WTC11 (cell line): ENCODE measurements at regions not wholly inside any gene's neighbourhood (a gene's known extent, or its start where the extent isn't known, plus 50 kb on each side); places are given as distances from the start of the nearest gene placed in this dataset.

Experiments
- ATAC-seq: fragments of 200-7000 bp; cut with Tn5 transposase; 2 replicates; pipeline ENCODE4 v1.10.0; 2021; ENCODE audit warnings: mild to moderate bottlenecking, moderate library complexity
- CTCF ChIA-PET: fragments of 300-600 bp; sonication (Branson Sonifier 250); formaldehyde crosslinking; loops from one replicate; lab custom pipeline; 2021; ENCODE audit warnings: antibody characterized with exemption; lab: Charles Lee
- POLR2A ChIA-PET: fragments of 350-600 bp; sonication (Branson Sonifier 250); formaldehyde crosslinking; loops from one replicate; lab custom pipeline; 2021; ENCODE audit warnings: antibody characterized with exemption; lab: Charles Lee
- DNase-seq: peaks from one replicate; pipeline ENCODE4 v3.0.0; 2021; ENCODE audit warnings: low spot score
- H3K27ac Mint-ChIP-seq: 2 replicates; pipeline ENCODE4 v1.8.0; 2021; ENCODE audit warnings: mixed read lengths
- H3K27me3 Mint-ChIP-seq: 2 replicates; pipeline ENCODE4 v1.8.0; 2021; ENCODE audit warnings: low read depth, mild to moderate bottlenecking, moderate library complexity, mixed read lengths
- H3K36me3 Mint-ChIP-seq: 2 replicates; pipeline ENCODE4 v1.8.0; 2021; ENCODE audit warnings: mixed read lengths
- H3K4me1 Mint-ChIP-seq: 2 replicates; pipeline ENCODE4 v1.8.0; 2022; ENCODE audit warnings: mixed read lengths
- H3K4me3 Mint-ChIP-seq: 2 replicates; pipeline ENCODE4 v1.8.0; 2021; ENCODE audit warnings: mild to moderate bottlenecking, moderate library complexity, mixed read lengths
- H3K9me3 Mint-ChIP-seq: 2 replicates; pipeline ENCODE4 v1.8.0; 2021; ENCODE audit warnings: mixed read lengths
- AR ChIP-seq: fragments of 250-450 bp; sonication (Bioruptor Pico); IDR thresholded peaks from 2 replicates; pipeline ENCODE4 v1.9.0; 2021; ENCODE audit warnings: mild to moderate bottlenecking
- ATF3 ChIP-seq: sonication (generic); formaldehyde crosslinking; conservative IDR thresholded peaks from 2 replicates; pipeline ENCODE4 v1.8.1; 2022; ENCODE audit warnings: mild to moderate bottlenecking, missing genetic modification reagents
- CDX4 ChIP-seq: fragments of 250-450 bp; sonication (Bioruptor Pico); IDR thresholded peaks from 2 replicates; pipeline ENCODE4 v1.9.0; 2021; ENCODE audit warnings: moderate library complexity, mild to moderate bottlenecking, inconsistent platforms, borderline replicate concordance
- CREM ChIP-seq: sonication (generic); formaldehyde crosslinking; IDR thresholded peaks from 2 replicates; pipeline ENCODE4 v1.8.1; 2022; ENCODE audit warnings: mild to moderate bottlenecking, missing genetic modification reagents, moderate library complexity
- E2F1 ChIP-seq: sonication (generic); formaldehyde crosslinking; IDR thresholded peaks from 2 replicates; pipeline ENCODE4 v1.8.0; 2022; ENCODE audit warnings: mild to moderate bottlenecking, missing genetic modification reagents
- E2F5 ChIP-seq: sonication (generic); formaldehyde crosslinking; IDR thresholded peaks from 2 replicates; pipeline ENCODE4 v1.8.1; 2022; ENCODE audit warnings: mild to moderate bottlenecking, moderate library complexity, missing genetic modification reagents
- FOXK1 ChIP-seq: sonication (generic); formaldehyde crosslinking; IDR thresholded peaks from 2 replicates; pipeline ENCODE4 v1.8.0; 2022; ENCODE audit warnings: mild to moderate bottlenecking, moderate library complexity, missing genetic modification reagents
- FOXP4 ChIP-seq: sonication (generic); formaldehyde crosslinking; IDR thresholded peaks from 2 replicates; pipeline ENCODE4 v1.8.0; 2022; ENCODE audit warnings: mild to moderate bottlenecking, missing genetic modification reagents
- GRHL2 ChIP-seq: fragments of 250-450 bp; sonication (Bioruptor Pico); IDR thresholded peaks from 2 replicates; pipeline ENCODE4 v1.8.0; 2022; ENCODE audit warnings: mild to moderate bottlenecking, moderate library complexity; ENCODE audit not compliant: insufficient replicate concordance, severe bottlenecking
- GTF2I ChIP-seq: fragments of 250-450 bp; sonication (Bioruptor Pico); conservative IDR thresholded peaks from 2 replicates; pipeline ENCODE4 v1.4.0; 2021; ENCODE audit warnings: mild to moderate bottlenecking
- IRF2 ChIP-seq: sonication (generic); formaldehyde crosslinking; IDR thresholded peaks from 2 replicates; pipeline ENCODE4 v1.8.0; 2022; ENCODE audit warnings: low read depth, missing genetic modification reagents, borderline replicate concordance
- JAZF1 ChIP-seq: fragments of 250-450 bp; sonication (Bioruptor Pico); IDR thresholded peaks from 2 replicates; pipeline ENCODE4 v1.9.0; 2021; ENCODE audit warnings: moderate library complexity, mild to moderate bottlenecking, inconsistent platforms
- KAT7 ChIP-seq: sonication (generic); formaldehyde crosslinking; IDR thresholded peaks from 2 replicates; pipeline ENCODE4 v1.8.1; 2023; ENCODE audit warnings: missing genetic modification reagents, mild to moderate bottlenecking, borderline replicate concordance
- MAX ChIP-seq: sonication (generic); formaldehyde crosslinking; IDR thresholded peaks from 2 replicates; pipeline ENCODE4 v1.8.0; 2022; ENCODE audit warnings: mild to moderate bottlenecking, missing genetic modification reagents
- NR3C1 ChIP-seq: sonication (generic); formaldehyde crosslinking; conservative IDR thresholded peaks from 2 replicates; pipeline ENCODE4 v1.8.1; 2023; ENCODE audit warnings: low read depth, mild to moderate bottlenecking, missing genetic modification reagents
- PREB ChIP-seq: sonication (generic); formaldehyde crosslinking; IDR thresholded peaks from 2 replicates; pipeline ENCODE4 v1.8.1; 2022; ENCODE audit warnings: mild to moderate bottlenecking, missing genetic modification reagents, moderate library complexity, borderline replicate concordance
- PRRX2 ChIP-seq: fragments of 250-450 bp; sonication (Bioruptor Pico); IDR thresholded peaks from 2 replicates; pipeline ENCODE4 v1.8.0; 2021; ENCODE audit warnings: mild to moderate bottlenecking
- TEAD1 ChIP-seq: sonication (generic); formaldehyde crosslinking; IDR thresholded peaks from 2 replicates; pipeline ENCODE4 v1.8.0; 2022; ENCODE audit warnings: mild to moderate bottlenecking, missing genetic modification reagents
- TP53 ChIP-seq: sonication (generic); formaldehyde crosslinking; IDR thresholded peaks from 2 replicates; pipeline ENCODE4 v1.8.1; 2023; ENCODE audit warnings: mild to moderate bottlenecking, missing genetic modification reagents
- USF1 ChIP-seq: sonication (generic); formaldehyde crosslinking; IDR thresholded peaks from 2 replicates; pipeline ENCODE4 v1.8.0; 2022; ENCODE audit warnings: mild to moderate bottlenecking, missing genetic modification reagents
- ZNF121 ChIP-seq: sonication (generic); formaldehyde crosslinking; IDR thresholded peaks from 2 replicates; pipeline ENCODE4 v1.8.0; 2023; ENCODE audit warnings: missing genetic modification reagents
- ZNF263 ChIP-seq: sonication (generic); formaldehyde crosslinking; IDR thresholded peaks from 2 replicates; pipeline ENCODE4 v1.8.1; 2022; ENCODE audit warnings: low read depth, mild to moderate bottlenecking, moderate library complexity, missing genetic modification reagents
- ZNF317 ChIP-seq: sonication (generic); formaldehyde crosslinking; IDR thresholded peaks from 2 replicates; pipeline ENCODE4 v1.8.1; 2023; ENCODE audit warnings: low read depth, mild to moderate bottlenecking, moderate library complexity, missing genetic modification reagents, borderline replicate concordance
- ZNF671 ChIP-seq: fragments of 250-450 bp; sonication (Bioruptor Pico); IDR thresholded peaks from 2 replicates; pipeline ENCODE4 v1.8.0; 2021; ENCODE audit warnings: mild to moderate bottlenecking
- ZSCAN18 ChIP-seq: fragments of 250-450 bp; sonication (Bioruptor Pico); IDR thresholded peaks from 2 replicates; pipeline ENCODE4 v2.1.2; 2022; ENCODE audit warnings: mild to moderate bottlenecking, moderate library complexity

- Mint-ChIP-seq H3K36me3 (no peaks in the 10 kb centered on the region; the same call in 1 of the 2 replicates), H3K4me3 (no peak overlapping the region), H3K27me3 (0 out of 2 replicates have a peak, but pooled peaks cover 2% of the 10 kb centered on the region), H3K9me3 (peaks cover 25% of the 10 kb centered on the region), H3K27ac (no peak overlapping the region), H3K4me1 (no peaks in the 10 kb centered on the region)
- no peak for DNase-seq
- CTCF ChIA-PET: no interaction called here
- ATAC-seq: no peak
- no peak for TF ChIP-seq CDX4 (CRISPR knock-in tag)
- TF ChIP-seq IRF2: no peak
- no peak for TF ChIP-seq ZNF317 (CRISPR knock-in tag)
- no peak for TF ChIP-seq ATF3 (CRISPR knock-in tag)
- no peak for TF ChIP-seq AR (CRISPR knock-in tag)
- no peak for TF ChIP-seq CREM (CRISPR knock-in tag)
- no peak for TF ChIP-seq ZNF671 (CRISPR knock-in tag)
- TF ChIP-seq JAZF1 (CRISPR knock-in tag): no peak
- POLR2A ChIA-PET: interaction anchor here (0.6 kb wide), 1 partner anchor 1115 kb away, joined by 4 read pairs; no protein-coding TSS in a partner anchor
These were observed 407.6 kb downstream of the MFSD1 start for GRCh38 chr3:159209459-159209858.

- no peak overlapping the region for H3K4me3 Mint-ChIP-seq
- no peaks in the 10 kb centered on the region for H3K4me1 Mint-ChIP-seq
- TF ChIP-seq FOXP4 (CRISPR knock-in tag) (no peak), PREB (CRISPR knock-in tag) (no peak), E2F1 (no peak), ZNF263 (no peak), TEAD1 (CRISPR knock-in tag) (no peak), ZNF121 (no peak), KAT7 (CRISPR knock-in tag) (no peak), PRRX2 (CRISPR knock-in tag) (no peak), E2F5 (CRISPR knock-in tag) (no peak), GTF2I (no peak), FOXK1 (no peak), ZSCAN18 (CRISPR knock-in tag) (no peak), MAX (CRISPR knock-in tag) (no peak), TP53 (CRISPR knock-in tag) (no peak), USF1 (no peak), GRHL2 (CRISPR knock-in tag) (no peak), NR3C1 (CRISPR knock-in tag) (no peak)
- ChIA-PET POLR2A (no interaction called here), CTCF (no interaction called here)
- H3K36me3 Mint-ChIP-seq: no peaks in the 10 kb centered on the region; the same call in 1 of the 2 replicates
- DNase-seq (no peak), ATAC-seq (no peak)
- H3K27me3 Mint-ChIP-seq: 0 out of 2 replicates have a peak, but pooled peaks cover 2% of the 10 kb centered on the region
- no peak overlapping the region for H3K27ac Mint-ChIP-seq
- peaks cover 17% of the 10 kb centered on the region for H3K9me3 Mint-ChIP-seq
These were observed 408.5 kb downstream of the MFSD1 start for GRCh38 chr3:159210336-159210735.
